HG02759 (cell line): ENCODE measurements at regions not wholly inside any gene's neighbourhood (a gene's known extent, or its start where the extent isn't known, plus 50 kb on each side); places are given as distances from the start of the nearest gene placed in this dataset.

Source experiments
- ATAC-seq: cut with Tn5 transposase; IDR thresholded peaks from one replicate; pipeline ENCODE4 v1.9.1; 2021; ENCODE audit warnings: mild to moderate bottlenecking, moderate library complexity; ENCODE audit not compliant: unreplicated experiment

DNA sequence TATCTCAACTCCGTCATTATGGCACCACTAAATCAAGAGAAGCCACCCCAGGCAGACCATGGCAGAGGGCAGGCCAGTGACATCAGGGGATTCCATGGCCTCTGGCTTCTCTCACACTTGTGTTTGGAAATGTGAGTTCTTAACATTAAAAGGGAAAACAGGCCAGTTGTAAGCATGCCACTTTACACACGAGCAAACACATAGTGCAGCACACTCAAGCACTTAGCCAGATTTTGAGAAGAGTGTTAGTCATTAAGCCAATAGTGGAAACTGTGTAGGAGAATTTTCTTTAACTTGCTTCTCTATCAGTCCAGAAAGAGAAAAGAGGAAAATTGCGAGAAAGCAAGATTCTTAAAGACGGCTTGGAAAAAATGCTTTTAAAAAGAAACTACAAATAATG, 401.5 kb downstream of the TDRD3 start:
- no peak for ATAC-seq

DNA sequence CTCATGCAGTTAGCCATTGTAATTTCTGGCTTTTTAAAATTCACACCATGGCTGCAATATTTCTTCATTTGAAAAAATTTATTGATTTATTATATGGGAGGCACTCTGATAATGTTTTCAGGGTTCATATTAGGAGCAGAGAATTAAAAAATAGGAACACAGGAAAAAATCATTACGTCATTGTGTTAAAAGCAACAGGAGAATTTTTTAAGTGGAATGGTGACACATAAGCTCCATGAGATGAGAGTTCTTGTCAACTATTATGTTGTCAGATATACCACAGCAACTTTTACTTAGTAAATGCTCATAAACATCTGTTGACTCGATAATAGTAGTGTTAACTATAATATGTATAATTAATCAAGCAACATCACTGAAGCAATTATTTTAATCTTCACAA, 400.1 kb downstream of the TDRD3 start:
- ATAC-seq, result no peak

DNA sequence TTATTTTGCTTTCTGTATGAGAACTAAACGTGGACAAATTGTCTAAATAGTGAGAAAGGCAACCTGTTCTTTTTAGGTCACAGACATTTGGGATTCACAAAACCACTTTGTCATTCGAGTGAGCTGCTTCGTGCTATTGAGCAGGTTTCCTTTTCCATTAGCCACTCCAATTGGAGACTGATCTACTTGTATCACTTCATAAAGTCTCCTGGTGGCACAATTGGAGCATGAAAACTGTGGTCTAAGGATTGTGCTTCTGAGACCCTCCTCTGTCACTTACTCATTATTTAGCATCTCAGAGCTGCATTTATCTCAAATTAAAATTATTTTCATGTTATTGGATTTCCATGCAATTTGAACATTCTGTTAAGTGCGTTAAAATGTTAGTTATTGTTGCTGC, 397.7 kb downstream of the TDRD3 start:
- ATAC-seq, result no peak

DNA sequence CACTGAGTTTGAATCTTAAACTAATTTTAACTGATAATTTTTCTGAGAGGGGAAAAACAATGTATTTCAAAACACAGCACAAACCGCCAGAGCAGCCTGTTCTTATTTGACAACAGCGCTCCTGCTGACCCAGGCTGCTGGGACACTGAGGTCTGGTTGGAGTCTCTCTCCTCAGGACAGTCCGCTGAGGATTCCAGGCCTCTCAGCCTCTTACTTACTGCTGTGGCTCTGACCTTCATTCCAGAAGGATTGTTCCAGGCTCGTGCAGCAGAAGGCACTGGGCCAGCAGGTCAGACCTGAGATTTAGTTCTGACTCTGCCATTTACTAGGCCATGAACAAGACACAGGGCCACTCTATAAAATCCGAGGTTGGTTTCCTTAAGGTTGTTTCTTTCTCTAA, 393.6 kb downstream of the TDRD3 start:
- ATAC-seq, result no peak

DNA sequence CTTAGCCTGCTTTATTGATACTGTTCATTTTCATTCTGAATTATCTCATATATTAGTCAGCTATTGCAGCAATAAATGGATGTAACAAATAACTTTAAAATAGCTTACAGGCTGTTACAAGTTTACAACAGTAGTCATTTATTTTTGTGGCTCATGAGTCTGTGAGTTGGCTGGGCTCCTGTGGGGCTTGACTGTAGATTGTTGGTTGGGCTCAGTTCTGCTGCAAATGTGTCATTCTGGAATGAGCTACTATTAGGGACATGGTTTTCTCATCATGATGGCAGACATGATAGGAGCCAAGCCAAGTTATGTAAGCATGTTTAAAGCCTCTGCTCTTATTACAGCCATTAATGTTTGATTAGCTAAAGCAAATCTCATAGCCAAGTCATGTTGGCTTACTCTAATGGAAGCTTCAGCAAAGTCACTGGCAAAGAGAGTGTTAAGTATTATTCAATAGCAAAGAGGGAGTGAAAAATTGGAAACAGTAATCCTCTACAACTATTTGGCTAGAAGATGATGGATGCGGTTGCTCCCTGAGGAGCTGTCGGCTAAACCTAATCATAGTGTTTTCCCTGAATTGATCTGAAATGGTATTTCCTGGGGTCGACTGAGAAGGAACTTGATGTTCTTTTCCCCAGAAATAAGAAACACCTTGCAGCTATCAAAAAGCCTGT, 391.3 kb downstream of the TDRD3 start:
- ATAC-seq, result no peak

DNA sequence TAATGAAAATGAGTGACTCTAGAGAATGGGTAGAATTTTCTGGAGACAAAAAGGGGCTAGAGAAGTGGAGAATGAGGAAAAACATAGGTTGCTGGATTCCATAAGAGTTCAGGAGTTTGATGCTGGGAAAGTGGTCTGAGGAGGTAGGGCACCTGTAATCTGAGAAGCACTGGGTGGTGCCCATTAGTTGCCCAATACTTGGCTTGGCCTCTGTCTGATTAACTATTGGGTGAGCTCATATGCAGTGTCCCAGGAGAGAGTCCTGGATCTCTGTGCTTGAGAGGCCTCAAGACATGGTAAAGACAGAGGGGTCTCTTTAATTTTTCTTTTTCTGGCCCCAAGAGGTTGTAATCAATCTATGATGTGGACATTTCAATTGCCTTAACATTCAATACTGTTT, 390.1 kb downstream of the TDRD3 start:
- ATAC-seq, result no peak

DNA sequence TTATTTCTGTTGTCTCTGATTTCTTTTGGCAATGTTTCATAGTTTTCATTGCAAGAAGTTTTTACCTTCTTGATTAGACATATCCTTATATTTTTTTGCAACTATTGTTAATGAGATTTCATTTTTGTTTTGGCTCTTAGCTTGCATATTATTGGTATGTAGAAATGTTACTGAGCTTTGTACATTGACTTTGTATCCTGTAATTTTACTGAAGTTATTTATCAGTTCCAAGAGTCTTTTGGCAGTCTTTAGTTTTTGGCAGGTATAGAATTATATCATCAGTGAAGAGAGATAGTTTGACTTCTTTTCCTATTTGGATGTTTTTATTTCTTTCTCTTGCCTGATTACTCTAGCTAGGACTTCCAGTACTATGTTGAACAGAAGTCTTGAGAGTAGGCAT, 375.7 kb downstream of the TDRD3 start:
- no peak for ATAC-seq

DNA sequence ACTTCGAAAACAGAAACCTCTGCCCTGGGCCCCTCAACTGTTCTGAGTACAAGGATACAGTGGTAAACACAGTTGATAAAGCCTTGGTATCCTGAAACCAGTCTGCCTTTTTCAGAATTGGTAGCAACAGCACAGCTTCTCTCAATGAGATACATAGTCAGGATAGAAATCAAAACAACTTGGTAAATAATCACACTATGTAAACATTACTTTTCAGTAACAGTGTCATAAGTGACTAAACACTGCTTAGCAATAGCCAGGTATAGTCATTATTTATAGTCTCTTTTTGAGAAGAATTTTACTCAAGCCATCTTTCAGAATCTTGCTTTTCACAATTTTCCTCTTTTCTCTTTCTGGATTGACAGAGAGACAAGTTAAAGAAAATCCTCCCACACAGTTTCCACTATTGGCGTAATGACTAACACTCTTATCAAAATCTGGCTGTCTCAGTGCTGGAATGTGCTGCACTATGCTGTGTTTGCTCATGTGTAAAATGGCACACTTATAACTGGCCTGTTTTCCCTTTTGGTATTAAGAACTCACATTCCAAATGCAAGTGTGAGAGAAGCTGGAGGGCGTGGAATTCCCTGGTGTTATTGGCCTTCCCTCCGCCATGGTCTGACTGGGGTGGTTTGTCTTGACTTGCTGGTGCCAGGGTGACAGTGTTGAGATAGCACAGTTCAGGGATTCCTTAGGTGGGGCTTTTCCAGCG, 368.8 kb downstream of the TDRD3 start:
- no peak for ATAC-seq

DNA sequence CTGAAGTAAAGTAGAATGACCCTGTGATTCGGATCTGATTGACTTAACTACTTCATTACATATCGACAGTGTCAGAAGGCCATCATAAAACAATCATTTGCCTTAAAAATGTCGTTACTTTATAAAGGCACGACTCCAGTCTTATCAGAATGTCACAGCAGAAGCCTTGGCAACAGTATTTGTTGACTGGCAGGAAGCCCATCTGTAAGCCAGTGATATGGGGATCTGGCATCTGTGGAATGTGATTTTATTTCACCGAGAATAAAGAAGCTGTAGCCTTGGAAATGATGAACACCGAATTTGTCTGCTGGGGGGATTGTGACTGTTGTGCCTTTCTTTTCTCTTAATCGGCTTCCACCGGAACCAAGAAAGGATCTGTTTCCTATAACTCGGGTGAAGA, 362.5 kb downstream of the TDRD3 start:
- no peak for ATAC-seq

DNA sequence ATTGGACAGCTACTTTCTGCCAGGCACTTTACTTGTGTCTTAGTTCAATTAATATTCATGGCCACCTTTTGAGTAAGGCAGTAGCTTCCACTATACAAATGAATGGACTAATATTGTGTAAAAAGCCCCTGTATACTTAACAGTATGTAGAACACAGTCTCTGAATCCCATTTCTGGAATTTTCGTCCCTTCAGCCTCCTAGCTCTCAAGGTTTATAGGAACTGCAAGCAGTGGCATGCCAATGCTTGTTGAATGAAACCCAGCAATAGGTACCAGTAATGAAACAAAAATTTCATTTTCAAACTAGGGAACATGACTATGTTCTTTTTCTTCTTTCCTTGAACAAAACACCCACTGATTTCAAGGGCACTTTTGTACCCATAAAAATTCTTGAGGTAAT, 361.6 kb downstream of the TDRD3 start:
- no peak for ATAC-seq

DNA sequence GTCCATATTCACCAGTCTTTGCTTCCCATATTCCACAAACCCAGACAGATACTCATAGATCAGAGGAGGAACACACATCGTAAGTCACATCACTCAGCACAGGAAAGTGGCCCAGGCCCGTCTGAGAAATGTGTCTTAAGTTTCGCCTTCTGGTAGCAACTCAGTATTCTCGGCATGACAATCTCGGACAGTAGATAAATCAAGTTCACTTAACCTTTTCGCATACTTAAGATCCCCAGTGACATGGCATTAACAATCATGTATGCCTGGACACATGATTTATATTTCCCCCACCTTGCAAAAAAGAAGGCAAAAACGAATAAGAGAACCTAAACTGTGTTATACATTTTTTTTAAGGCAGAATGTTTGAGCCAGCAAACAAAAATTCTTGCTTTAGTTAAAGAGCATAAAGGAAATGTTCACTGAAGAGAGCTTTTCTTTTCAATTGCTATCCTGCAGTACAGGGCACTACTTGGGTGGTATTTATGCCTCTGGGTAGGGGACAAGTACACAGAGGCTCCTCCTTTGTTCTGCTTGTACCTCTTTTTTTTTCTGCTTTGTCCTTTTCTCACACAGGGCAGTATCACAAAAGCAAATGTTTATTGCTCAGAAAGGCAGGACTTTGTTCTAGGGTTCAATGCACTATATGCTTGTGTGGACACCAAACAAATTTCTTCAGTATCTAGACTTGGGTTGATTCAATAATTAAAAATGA, 360.6 kb downstream of the TDRD3 start:
- ATAC-seq, result no peak

DNA sequence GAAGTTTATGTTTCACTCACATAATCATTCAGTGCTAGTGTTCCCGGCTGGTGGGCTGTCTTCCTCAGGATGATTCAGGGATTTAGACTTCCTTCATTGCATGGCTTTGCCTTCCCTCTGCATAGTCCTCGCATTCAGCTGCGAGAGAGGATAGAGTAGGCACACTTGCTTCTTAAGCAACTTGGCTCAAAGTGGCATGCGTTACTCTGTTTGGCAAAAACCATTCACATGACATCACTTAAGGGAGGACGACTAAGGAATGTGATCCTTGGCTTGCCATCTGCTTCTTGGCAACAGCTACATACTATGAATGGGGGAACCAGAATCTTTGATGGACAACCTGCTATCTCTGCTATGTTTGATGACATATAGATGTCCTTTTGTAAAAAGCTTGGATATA, 359.3 kb downstream of the TDRD3 start:
- no peak for ATAC-seq

DNA sequence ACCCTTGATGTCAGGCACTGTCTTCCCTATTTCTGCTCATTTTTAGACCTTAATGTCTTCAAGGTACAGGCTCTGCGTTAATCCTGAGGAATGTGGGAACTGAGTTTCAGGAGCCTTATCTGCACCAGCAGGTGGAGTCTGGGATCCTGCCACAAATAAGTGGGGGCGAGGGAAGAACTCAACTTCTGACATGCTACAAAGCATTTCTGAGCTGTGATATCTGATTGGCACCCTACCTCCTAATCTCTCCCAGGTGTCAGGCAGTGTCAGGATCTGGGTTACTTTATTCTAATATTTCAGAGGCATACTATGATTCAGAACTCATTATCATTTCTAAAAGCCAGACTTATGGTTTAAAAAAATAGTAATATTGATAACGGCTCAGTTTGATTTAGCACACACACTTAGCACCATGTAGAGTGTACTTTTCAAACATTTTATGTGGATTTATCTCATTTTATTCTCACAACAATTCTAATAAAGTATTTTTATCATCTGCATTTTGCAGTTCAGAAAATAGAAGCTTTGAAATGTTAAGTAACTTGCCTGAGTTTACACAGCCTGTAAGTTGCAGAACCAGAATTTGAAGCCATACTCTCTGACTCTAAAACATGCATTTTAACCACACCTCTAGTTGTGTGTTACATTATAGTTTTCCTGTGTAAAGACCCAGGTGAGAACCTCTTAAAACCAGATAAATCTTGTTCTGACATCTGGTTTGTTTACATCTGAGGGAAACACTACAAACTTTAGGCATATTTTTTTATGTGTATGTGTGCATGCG, 358.6 kb downstream of the TDRD3 start:
- ATAC-seq, result no peak

DNA sequence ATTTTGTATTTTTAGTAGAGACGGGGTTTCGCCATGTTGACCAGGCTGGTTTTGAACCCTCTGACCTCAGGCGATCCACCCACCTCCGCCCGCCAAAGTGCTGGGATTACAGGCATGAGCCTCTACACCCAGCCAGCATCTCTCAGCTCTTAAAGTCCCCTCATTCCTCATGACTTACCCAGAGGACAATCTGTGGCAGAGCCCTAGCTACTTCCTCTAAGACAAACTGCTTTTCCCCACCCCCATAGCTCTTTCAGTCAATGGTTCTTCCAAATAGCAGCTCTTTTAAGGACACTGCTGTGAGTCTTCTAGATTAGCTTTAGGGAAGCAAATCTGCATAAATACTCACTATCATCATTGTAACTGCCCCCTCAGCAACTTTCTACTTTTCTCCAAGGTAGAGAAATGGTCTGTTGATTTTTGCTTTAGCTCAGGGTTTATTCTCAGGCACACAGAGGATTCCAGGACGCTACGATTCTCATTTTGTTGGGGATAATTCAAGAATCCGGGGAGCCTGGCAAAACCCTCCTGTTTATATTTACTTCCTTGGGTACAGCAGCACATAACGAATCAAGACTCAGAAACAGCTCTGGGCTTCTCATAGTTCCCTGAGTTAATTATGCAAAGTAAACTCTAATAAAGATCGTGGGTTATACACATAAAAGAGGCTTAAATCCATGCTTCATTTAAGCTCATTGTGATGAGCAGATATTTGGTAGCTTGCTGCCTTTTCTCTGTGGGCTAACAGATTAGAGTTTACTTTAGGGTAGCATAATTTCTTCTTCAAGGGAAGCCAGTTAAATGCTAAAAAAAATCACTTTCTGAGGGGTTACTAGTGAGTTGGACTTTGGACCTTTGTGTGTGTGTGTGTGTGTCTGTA, 357.4 kb downstream of the TDRD3 start:
- ATAC-seq, result no peak

DNA sequence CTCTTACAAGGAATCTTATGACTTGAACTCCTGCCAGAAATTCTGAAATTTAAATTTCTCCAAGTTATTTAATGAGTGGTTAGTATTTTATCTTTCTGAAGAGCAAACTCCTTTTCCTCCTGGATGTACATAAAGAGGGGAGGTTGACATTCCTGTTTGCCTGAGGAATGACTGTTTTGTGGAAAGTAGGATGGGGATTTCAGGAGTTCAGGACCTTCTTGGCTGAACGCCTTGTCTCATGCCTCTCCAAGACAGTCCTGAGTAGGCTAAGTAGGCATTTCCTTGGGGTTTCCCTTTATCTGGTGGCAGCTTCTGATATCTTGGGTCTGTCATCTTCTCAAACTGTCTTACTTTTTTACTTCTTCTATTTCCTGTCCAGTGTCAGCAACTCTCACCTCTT, 356.6 kb downstream of the TDRD3 start:
- ATAC-seq, result no peak

DNA sequence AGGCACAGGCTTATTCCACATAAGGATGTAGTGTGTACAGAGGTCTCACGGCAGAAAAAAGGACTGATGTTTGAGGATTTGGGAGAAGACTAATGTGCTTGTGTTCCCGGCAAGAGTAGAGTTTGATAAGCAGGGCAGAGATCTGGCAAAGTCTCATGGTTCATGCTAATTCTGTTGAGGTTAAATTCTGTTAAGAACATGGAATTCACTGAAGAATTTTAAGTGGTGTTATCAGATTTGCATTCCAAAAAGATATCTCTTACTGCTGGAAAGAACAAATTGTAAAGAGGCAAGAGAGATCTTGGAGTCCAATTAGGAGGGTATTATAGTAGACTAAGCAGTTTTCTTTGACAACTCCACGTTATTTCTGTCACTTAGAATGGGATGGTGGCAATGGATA, 348.3 kb downstream of the TDRD3 start:
- ATAC-seq, result no peak

DNA sequence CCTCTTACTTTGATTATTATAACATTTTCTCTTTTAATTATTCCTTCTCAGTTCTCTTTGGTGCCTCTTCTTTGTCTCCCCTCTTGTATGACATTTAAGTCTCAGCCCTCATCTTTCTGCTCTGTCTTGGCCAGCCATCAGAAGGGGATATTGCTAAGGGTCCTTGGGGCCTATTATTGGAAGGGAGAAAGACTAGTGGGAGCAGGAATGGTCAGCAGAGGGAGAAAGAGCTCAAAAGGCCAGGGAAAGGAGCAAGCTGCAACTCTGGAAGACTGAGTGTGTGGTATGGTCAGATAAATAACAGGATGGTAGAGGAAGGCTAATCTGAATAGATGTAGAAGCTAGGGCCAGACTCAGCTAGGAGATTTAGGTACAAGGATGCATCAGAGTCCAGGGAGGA, 336.9 kb downstream of the TDRD3 start:
- no peak for ATAC-seq

DNA sequence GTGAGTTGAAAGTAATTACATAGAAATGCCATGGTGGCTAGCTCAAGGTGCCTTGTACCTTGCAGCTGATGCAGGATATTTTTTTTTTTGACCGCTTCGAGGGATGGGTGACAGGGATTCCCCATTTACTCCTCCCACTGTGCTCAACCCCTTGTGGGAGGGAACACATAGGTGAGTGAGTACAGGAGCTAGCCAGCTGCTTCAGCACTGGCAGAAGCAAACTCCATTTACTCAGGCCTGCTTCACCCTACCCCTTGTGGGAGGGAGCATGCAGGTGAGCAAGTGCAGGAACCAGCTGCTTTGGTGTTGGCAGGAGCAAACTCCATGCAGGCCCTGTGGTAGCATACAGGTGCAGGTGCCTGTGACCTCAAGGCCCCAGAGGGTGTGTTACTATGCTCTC, 330.1 kb downstream of the TDRD3 start:
- ATAC-seq, result no peak

DNA sequence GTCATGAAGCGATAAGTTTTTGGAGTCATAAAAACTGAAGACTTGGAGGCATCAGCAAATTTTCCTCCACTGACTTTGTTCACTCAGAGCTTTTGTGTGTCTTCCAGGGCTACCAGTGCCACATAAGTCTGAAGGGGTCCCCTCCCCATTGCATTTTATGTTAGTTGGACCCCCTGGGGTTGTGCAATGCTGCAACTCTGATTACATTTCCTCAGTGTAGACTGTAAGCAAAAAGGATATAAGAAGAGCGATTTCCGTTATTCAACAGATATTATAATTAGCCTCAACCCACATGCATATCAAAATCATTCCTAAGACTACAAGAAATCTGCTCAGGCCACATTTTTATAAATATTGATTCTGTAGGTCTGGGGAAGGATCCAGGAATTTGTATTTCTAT, 324.0 kb downstream of the TDRD3 start:
- no peak for ATAC-seq

DNA sequence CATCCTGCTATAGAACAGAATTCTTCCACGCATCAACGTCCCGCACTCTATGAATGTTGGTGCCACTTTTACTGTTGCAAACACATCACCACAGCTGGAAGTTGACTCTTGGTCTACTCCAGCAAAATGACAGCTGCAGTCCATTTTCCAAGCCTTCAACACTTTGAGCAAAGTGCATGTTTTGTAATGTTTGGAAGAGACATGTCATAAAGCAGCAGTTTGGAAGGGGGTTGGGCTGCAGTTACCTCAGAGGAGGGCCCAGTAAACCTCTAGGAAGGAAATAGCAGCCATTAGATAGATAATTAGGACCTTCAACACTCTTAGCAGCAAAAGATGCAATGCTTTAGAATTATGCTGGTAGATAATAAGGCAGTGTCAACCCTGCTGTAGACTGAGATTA, 323.6 kb downstream of the TDRD3 start:
- ATAC-seq, result no peak

DNA sequence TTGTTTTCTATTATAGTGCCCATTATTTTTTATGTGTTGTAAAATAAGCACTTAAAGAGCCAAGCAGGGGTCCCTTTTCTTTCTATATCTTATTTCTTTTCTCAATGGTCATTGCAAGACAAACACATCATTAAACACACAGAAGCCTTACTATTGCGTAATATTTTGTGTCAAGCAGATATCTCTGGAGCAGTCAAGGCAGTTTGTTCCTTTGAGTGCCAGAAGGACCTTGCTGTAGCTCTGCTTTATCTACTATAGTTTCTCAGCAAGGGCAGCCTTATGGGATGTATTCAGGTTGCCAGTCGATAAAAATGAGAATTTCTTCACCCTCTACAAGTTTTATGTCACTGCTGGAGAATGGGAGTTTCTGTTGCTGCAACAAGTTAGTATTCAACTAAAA, 319.3 kb downstream of the TDRD3 start:
- no peak for ATAC-seq
